Glutamatergic neuron (in vitro differentiated cells): ENCODE measurements at regions not wholly inside any gene's neighbourhood (a gene's known extent, or its start where the extent isn't known, plus 50 kb on each side); places are given as distances from the start of the nearest gene placed in this dataset.

ENCODE experiments used
- DNase-seq: peaks from one replicate; pipeline ENCODE4 v3.0.0; 2022
- H3K27ac Mint-ChIP-seq: one replicate; pipeline ENCODE4 v1.8.0; 2020; ENCODE audit warnings: mild to moderate bottlenecking, mixed read lengths, inconsistent platforms; ENCODE audit not compliant: unreplicated experiment
- H3K27me3 Mint-ChIP-seq: one replicate; pipeline ENCODE4 v1.8.0; 2020; ENCODE audit warnings: mild to moderate bottlenecking, moderate library complexity, mixed read lengths, inconsistent platforms; ENCODE audit not compliant: unreplicated experiment
- H3K36me3 Mint-ChIP-seq: one replicate; pipeline ENCODE4 v1.8.0; 2020; ENCODE audit warnings: mild to moderate bottlenecking, mixed read lengths, inconsistent platforms; ENCODE audit not compliant: unreplicated experiment
- H3K4me1 Mint-ChIP-seq: one replicate; pipeline ENCODE4 v1.8.0; 2020; ENCODE audit warnings: mild to moderate bottlenecking, low read depth, mixed read lengths, inconsistent platforms; ENCODE audit not compliant: unreplicated experiment
- H3K4me3 Mint-ChIP-seq: one replicate; pipeline ENCODE4 v1.8.0; 2020; ENCODE audit warnings: mild to moderate bottlenecking, mixed read lengths, inconsistent platforms; ENCODE audit not compliant: unreplicated experiment
- H3K9me3 Mint-ChIP-seq: one replicate; pipeline ENCODE4 v1.8.0; 2020; ENCODE audit warnings: mild to moderate bottlenecking, moderate library complexity, mixed read lengths, inconsistent platforms; ENCODE audit not compliant: unreplicated experiment
- TF ChIP-seq, protein P1 (sequence below): fragments of 200-600 bp; sonication (generic); IDR thresholded peaks from one replicate; pipeline ENCODE4 v1.5.0; 2021; ENCODE audit not compliant: partially characterized antibody, unreplicated experiment

DNA sequence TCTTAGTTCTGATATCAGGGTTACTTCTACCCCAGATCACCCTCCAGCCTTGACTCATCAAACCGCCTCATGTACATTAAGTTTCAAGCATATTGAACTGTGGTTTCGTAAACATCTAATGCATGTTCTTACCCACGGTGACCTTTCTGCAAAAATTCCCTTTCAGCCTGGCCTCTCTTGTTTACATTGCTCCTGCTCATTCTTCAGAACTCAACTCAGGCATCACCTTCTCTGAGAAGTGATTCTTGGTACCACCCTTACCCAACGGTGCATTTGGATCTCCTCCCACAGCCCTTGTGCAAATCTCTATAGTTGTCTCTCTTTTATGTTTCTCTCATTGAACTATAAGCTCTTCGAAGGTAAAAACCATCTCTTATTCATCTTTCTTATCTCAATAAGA lies 503.1 kb upstream of the PKDCC start:
- H3K27me3 Mint-ChIP-seq: no peaks in the 10 kb centered on the region
- no peaks in the 10 kb centered on the region for H3K36me3 Mint-ChIP-seq
- TF ChIP-seq, protein P1, sequence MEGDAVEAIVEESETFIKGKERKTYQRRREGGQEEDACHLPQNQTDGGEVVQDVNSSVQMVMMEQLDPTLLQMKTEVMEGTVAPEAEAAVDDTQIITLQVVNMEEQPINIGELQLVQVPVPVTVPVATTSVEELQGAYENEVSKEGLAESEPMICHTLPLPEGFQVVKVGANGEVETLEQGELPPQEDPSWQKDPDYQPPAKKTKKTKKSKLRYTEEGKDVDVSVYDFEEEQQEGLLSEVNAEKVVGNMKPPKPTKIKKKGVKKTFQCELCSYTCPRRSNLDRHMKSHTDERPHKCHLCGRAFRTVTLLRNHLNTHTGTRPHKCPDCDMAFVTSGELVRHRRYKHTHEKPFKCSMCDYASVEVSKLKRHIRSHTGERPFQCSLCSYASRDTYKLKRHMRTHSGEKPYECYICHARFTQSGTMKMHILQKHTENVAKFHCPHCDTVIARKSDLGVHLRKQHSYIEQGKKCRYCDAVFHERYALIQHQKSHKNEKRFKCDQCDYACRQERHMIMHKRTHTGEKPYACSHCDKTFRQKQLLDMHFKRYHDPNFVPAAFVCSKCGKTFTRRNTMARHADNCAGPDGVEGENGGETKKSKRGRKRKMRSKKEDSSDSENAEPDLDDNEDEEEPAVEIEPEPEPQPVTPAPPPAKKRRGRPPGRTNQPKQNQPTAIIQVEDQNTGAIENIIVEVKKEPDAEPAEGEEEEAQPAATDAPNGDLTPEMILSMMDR: no peak
- no peak for DNase-seq
- no peak overlapping the region for H3K4me3 Mint-ChIP-seq
- no peaks in the 10 kb centered on the region for H3K4me1 Mint-ChIP-seq
- no peak overlapping the region for H3K27ac Mint-ChIP-seq
- H3K9me3 Mint-ChIP-seq: no peaks in the 10 kb centered on the region

DNA sequence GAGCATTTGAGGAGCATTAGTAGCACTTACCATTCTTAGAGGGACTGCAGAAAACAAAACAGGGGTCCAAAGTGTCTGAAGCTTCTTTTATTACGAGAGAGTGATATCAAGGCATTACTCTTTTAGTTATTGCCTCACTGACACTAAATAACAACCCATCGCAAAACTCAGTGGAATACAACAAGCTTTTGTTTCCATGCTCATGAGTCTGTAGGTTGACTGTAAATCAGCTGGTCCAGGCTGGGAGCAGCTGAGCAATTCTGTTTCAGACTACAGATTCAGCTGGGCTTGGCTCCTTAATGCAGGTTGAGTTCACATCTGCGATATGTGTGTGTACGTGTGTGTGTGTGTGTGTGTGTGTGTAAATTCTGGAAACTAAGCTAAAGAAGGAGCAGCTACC lies 501.8 kb upstream of the PKDCC start:
- Mint-ChIP-seq H3K36me3 (no peaks in the 10 kb centered on the region), H3K4me3 (no peak overlapping the region), H3K27me3 (no peaks in the 10 kb centered on the region), H3K9me3 (no peaks in the 10 kb centered on the region), H3K4me1 (no peaks in the 10 kb centered on the region), H3K27ac (no peak overlapping the region)
- TF ChIP-seq, protein P1: no peak
- DNase-seq: no peak

DNA sequence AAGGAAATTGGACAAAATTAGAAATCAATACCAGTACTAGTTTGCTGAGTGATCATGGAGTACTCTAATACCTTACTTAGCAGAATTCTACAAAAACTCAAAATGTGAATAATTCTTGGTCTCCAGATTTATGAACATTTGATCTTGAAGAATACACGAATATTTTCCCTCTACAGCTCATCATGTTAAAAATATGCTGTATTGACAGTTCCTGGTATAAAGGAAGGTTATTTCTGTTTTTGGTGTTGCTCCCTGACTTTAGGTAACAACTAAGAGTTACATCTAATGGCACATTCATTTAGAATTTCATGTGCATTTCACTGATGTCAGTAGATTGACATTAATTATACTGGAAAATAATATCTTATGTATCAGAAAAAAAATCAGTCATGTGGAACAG lies 479.2 kb upstream of the PKDCC start:
- Mint-ChIP-seq H3K4me3 (no peak overlapping the region), H3K9me3 (no peaks in the 10 kb centered on the region), H3K36me3 (no peaks in the 10 kb centered on the region), H3K27ac (no peak overlapping the region), H3K4me1 (no peaks in the 10 kb centered on the region), H3K27me3 (no peaks in the 10 kb centered on the region)
- TF ChIP-seq, protein P1: no peak
- DNase-seq: no peak

DNA sequence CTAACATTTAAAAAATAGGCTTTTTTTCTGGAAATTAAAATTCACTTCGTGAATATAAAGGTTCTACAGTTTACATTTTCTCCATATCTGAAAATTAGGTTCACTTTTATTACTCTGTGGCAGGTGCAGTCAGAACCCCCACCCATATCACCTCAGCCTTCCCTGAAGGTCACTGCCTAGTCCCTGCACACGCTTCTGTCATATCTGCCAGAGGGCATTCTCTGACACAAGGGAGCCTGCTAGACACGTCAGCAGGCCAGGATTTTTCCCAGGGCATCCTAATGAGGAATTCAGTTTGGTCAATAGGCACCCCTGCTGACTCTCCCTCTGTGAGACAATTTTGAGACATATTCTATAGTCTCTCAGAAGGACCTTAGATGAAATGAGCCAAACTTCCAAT lies 475.7 kb upstream of the PKDCC start:
- no peak for DNase-seq
- Mint-ChIP-seq H3K4me1 (no peaks in the 10 kb centered on the region), H3K9me3 (no peaks in the 10 kb centered on the region), H3K4me3 (no peak overlapping the region), H3K36me3 (no peaks in the 10 kb centered on the region), H3K27ac (no peak overlapping the region), H3K27me3 (no peaks in the 10 kb centered on the region)
- TF ChIP-seq, protein P1: no peak

DNA sequence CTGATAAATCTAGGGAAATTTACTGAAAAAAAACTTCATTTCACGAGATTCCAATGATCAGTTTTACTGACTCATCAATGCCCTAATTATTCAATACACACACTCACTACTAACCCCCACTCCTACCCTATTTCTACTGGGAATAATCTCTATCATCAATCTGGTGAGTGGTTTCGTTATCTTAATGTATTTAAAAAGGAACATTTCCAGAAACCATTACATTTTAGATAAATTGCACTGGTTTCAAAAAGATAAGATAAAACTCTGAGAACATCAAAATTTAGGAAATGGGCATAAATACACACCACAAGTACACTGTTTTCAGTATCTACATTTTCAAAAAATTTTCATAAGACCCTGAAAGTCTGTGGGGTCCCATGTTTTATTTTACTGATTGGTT lies 471.4 kb upstream of the PKDCC start:
- no peaks in the 10 kb centered on the region for H3K9me3 Mint-ChIP-seq
- no peaks in the 10 kb centered on the region for H3K36me3 Mint-ChIP-seq
- DNase-seq: no peak
- H3K27me3 Mint-ChIP-seq: no peaks in the 10 kb centered on the region
- H3K4me3 Mint-ChIP-seq: no peak overlapping the region
- no peak overlapping the region for H3K27ac Mint-ChIP-seq
- TF ChIP-seq, protein P1: no peak
- no peaks in the 10 kb centered on the region for H3K4me1 Mint-ChIP-seq
